DMS79 treated with DMSO at 0.1 percent for 48 hours (cell line): ENCODE measurements at regions not wholly inside any gene's neighbourhood (a gene's known extent, or its start where the extent isn't known, plus 50 kb on each side); places are given as distances from the start of the nearest gene placed in this dataset.
"Not testable (repeated sequence)": the region's sequence is repeated elsewhere in the genome, so short reads cannot be mapped to it uniquely, and the experiment has no call there.

Experiments
- DNase-seq: peaks from one replicate; lab custom pipeline; 2025; lab: John Stamatoyannopoulos, UW

DNA sequence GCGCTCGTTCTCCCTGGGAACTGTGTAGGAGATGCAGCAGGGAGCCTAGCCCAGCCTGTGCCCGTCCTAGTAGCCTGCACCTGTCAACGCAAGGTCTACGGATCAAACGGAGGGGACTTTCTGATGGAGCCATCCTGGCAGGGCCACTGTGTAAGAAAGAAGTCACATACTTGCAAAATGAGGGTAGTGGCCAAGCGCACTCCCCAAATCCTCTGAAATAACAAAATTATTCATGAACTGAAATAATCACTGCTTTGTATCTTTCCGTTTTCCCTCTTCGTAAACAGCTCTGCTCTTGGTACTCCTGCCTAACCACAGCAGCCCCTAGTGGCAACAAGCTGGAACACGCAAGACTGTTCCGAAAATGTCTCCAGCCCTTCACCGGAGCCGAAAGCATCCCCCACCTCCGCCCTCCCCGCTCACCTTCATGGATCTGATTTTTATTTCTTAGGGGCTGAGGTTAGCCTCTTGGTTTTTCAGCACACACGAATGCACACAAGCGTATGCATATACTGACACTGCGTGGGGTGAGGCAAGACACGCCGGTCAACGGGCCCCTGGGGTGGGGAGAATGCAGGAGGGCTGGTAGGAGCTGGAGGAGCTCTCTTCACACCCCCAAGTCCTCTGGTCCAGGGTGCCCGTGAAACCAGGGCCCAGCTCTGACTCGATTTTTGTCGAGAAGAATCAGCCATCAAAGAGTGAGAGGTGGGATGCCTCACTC, 100.8 kb downstream of the ABCC12 start:
- peak; percentile 22 for DNase-seq

DNA sequence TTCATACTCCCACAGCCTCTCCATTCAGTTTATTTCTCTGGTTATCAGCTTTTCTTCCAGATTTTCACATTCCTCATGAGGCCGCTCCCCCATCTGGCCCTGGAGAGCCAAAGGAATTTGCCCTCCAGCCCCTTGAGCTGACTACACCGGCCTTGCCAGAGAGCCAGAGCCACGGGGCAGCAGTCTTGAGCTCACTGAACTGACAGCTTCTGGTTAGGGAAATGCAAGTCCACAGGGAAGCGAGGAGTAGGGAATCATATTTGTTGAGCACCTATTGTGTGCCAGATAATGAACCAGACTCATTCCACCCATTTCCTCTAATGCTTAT, 102.4 kb downstream of the ABCC12 start:
- no peak for DNase-seq

DNA sequence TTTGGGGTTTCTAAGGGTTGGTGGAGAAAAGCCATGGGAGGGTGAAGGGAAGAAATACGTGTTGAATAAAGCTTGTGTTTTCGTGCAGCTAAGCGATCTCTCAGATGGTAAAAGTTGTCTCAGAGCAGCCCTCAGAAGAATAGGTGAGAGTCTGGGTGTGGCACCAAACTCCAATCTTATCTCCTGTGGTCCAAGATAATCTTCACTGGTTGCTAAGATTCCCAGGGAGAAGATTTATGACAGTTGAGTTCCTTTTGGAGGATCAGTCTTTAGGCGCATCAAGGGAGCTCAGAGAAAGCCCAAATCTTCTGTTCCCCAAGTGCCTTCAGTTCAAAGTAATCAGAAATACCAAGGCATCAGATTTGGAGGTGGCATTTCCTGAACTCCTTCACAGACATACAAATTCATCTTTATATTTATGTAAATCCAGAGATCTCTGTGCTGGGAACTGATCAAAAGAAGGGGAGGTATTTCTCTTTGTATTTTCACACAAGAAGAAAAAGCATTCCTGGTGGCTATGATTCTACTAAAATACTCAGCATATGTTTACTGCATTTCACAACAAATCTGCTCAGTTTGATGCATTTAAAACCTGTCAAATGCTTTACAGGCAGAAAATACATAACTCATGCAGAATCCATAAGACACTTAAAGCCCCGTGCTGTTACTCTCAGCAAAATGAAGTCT, 102.9 kb downstream of the ABCC12 start:
- no peak for DNase-seq

DNA sequence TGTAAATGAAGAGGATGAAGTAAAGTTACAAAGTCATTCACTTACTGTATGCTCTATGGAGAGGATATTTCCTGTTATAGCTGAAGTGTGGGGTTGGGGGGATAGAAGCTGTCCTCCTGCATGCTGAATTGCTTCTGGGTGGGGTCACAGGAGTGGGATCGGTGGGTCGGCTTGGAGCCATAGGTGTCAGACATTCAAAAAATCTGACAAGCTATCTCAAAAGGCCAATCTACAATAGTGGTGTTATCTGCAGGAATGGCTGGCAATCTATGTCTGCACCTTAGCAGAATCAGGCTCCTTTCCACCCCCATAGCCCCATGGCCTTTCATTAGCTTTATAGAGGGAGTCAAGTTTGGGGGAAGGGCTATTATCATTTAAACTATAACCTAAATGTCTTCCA, 104.9 kb downstream of the ABCC12 start:
- no peak for DNase-seq

DNA sequence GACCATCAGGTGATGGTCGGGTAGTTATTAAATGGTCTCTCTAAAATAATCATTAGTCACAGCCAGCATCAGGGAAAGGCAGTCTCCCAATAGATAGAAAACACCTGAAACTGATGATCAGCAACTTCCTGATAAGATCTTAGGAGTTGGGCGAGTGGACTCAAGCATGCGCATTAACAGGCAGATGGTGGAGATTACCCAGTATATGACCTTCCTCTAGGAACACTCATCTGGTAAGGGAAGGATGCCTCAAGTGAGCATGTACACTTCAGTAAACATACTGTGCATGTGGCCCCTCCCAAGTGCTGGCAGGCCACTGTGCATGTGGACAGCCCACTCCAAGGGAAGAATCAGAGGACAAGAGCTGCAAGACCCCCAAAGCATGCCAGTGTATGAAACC, 105.9 kb downstream of the ABCC12 start:
- no peak for DNase-seq

DNA sequence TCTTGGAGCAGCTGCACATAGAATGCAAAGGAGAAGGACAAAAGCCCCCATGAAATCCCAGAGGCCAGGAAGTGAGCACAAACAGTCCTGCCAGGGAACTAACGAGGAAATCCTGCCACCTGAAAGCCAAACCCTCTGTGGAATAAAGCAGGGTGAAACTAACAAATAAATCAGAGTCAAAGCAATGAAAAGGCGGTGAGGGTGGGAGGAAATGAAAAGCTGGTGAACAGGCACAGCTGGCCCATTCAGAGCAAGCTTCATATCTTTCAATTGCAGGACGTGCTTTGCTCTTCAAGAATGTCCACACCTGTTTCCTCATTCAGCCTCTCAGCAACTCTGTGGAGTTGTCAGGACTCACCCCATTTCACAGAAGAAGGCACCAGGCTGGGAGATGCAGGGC, 108.1 kb downstream of the ABCC12 start:
- no peak for DNase-seq

DNA sequence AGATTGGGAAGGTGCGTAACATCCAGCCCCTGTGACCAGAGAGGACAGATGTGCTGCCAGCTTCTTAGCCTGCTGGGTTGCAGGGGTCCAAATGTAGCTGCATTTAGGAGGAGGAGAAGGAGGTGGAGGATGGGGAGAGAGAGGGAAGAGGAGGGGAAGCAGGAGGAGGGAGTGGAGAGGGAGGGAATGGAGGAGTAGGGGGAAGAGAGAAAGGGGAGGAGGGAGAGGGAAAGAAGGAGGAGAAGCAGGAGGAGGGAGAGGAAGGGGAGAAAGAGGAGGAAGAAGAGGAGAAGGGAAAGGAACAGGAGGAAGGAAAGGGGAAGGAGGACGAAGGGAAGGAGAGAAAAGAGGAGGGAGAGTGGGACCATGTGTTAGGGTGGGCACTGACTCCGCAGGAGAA, 108.6 kb downstream of the ABCC12 start:
- DNase-seq = no peak

DNA sequence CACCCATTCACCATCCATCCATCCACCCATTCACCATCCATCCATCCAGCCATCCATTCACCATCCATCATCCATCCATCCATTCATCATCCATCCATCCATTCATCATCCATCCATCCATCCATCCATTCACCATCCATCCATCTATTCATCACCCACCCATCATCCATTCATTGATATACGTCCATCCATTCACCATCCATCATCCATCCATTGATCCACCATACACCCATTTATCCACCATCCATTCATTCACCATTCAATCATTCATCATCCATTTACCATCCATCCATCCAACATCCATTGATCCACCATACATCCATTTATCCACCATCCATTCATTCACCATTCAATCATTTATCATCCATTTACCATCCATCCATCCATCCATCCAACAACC, 111.7 kb downstream of the ABCC12 start:
- no peak for DNase-seq

DNA sequence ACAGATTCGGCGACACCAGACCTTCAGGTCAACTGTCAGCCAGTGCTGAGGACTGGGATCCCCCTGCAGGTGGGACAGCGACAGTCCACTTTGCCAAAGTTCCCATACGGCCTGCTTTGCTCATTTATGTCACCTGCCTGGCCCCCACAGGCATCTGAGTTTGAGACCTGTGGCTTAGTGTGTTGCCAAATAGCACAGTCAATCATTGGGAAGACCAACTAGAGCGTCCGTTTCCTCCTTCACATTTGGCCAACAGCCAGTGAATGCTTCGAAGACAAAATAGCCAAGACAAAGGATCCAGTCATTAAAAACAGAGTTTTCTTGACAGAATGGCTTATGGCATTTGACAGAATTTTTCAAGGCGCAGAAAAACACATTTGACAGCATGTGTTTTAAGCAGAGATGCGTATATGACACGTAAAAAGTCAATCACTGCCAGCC, 113.8 kb downstream of the ABCC12 start:
- DNase-seq = peak; percentile 7

DNA sequence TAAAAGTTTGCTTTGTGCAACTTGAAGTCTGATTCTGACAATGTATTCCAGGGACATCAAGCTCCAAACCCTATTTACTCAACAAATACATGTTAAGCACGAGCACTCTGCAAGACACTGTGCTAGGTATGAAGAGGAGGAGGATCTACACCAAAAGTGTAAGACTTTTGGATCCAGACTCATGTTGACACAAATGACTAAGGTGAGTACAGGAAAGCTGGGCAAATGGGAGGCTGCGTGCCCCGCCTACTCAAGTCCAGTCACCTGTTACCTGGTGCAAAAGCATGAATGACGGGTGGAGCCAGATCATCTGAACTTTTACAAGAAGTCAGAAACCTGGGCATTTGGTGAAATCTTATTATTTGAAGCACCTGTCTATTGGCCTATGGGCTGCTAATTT, 120.7 kb downstream of the ABCC12 start:
- DNase-seq = no peak

DNA sequence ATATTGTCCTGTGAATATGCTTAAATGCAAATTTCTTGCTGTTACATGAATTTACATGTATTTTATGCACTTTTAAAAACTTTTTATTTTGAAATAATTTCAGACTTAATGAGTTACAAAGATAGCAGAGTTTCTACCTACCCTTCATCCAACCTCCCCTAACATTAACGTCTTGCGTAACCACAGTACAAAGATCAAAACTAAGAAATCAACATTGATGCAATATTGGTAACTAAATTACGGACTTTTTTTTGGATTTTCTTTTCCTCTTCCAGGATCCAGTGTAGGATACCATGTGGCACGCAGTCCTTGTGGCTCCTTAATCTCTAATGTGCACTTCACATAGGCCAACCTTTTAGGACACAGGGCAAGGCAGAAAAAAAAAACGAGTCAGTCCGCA, 124.9 kb downstream of the ABCC12 start:
- no peak for DNase-seq

DNA sequence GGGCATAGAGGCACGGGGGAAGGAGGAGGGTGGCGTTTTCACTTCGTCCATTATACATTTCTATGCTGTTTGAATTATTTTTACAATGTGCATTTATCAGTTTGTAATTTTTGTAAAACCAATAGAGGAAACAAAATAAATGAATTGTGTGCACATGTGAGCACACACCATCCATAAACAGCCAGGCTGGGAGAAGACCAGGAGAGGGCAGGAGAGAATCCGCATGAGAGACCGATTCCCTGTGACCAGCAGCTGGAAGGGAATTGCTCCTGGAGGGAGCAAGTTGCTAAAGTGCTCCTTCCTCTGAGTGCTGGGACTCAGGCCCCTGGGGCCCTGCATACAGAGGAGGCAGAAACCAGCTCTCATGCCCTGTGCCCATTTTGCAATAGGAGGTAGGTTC, 126.0 kb downstream of the ABCC12 start:
- DNase-seq = no peak

DNA sequence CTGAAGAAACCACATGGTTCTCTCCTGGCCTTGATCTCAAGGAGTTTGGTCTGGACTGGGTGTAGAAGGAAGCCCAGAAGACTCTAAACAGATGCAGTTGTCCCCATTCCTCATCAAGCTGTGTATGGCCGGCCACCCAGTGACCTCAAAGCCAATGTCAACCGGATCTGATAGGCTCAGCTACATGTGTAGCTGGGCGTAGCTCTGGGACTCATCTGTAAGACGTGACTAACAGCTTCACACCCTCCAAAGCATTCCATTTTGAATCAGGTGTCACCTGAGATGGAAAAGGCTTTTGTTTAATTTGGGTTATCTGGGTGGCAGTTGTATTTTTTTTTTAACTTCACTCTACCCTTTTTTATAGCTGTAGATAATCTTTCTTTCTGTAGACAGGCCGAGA, 130.4 kb downstream of the ABCC12 start:
- no peak for DNase-seq

DNA sequence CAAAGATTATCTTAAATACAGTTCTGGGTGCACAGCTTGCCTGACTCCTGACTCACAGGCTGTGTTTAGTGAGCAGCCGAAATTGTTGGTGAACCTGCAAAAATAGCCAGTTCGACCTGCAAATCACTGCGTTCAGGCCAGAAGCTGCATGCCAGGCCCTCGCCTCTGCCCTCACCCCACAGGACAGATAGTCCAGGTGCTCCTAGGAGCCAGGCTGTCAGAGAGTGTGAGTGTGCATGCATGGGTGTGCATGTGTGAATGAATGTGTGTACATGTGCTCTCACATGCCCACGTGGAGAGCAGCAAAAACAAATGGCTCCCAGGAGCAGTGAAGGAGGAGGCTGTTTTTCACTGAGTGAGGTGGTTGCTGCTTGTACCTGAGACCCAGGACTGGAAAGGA, 131.8 kb downstream of the ABCC12 start:
- no peak for DNase-seq

DNA sequence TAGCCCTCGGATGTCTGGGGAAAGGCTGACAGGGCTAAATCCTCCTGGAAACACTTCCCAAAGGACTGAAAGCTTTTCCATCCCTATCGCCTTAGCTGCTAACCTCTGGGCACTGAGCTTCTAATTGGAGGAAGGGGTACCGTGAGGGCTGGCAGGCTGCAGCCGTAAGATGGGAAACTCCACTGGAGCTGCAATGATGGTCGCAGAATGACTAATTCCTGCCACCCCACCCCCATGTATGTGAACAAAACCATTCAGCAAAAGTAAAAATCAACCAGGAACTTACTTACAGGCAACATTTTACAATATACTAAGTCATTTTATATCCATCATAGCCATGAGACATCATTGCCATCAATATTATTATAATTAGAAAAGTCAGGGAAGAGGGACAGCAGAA, 133.3 kb downstream of the ABCC12 start:
- DNase-seq = no peak

DNA sequence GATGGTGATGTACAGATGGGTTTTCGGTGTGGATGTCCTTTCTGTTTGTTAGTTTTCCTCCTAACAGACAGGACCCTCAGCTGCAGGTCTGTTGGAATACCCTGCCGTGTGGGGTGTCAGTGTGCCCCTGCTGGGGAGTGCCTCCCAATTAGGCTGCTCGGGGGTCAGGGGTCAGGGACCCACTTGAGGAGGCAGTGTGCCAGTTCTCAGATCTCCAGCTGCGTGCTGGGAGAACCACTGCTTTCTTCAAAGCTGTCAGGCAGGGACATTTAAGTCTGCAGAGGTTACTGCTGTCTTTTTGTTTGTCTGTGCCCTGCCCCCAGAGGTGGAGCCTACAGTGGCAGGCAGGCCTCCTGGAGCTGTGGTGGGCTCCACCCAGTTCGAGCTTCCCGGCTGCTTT, 135.2 kb downstream of the ABCC12 start:
- DNase-seq = not testable (repeated sequence)

DNA sequence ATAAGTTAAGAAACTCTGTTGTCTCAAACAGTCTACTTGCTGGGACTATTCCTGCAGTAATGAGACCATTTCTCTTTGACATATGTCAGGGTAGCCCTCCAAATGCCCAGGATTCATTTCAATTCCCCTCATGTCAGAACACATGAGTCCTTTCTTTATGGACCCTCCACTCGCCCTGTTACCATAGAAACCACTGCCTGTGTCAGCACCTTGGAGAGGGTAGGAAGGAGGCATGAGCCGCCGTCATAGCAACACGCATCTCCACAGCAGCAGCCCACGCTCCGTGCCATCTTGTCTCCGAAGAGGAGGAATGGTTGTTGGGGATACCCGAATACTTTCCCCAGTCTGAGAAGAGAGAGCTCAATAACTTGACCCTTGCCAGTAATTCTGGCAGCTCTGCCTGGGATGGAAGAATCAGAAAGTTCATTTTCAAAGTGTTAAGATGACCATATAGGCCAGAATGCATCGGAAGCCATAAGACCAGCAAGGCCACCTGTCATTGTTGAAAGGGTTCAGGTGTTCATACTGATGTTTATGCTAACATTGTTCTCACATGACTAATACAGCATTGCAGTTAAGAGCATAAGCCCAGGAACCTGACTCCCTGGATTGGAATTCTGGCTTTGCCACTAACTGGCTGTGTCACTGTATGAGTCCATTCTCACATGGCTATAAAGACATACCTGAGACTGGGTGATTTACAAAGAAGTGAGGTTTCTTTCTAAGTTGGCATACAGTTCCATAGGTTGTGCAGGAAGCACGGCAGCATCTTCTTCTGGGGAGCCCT, 141.3 kb downstream of the ABCC12 start:
- no peak for DNase-seq

DNA sequence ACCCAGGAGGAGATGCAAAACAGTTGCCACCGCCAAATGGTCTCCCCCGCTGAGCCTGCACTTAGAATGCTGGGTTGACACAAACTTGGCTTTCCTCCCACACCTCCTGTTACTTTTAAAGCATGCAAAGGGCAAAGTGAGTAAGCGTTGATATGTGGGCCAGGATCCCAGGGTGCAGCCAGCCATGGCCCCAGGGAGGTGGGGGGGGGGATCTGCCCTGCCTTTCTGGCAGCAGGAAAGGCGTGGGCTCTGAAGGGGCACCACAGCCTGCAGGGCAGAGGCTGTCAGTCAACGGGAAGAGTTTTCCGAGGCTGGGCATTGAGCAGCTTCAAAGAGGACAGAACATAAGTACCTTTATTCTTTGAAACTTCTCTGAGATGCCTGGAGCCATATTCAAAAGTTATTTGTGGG, 142.3 kb downstream of the ABCC12 start:
- no peak for DNase-seq

DNA sequence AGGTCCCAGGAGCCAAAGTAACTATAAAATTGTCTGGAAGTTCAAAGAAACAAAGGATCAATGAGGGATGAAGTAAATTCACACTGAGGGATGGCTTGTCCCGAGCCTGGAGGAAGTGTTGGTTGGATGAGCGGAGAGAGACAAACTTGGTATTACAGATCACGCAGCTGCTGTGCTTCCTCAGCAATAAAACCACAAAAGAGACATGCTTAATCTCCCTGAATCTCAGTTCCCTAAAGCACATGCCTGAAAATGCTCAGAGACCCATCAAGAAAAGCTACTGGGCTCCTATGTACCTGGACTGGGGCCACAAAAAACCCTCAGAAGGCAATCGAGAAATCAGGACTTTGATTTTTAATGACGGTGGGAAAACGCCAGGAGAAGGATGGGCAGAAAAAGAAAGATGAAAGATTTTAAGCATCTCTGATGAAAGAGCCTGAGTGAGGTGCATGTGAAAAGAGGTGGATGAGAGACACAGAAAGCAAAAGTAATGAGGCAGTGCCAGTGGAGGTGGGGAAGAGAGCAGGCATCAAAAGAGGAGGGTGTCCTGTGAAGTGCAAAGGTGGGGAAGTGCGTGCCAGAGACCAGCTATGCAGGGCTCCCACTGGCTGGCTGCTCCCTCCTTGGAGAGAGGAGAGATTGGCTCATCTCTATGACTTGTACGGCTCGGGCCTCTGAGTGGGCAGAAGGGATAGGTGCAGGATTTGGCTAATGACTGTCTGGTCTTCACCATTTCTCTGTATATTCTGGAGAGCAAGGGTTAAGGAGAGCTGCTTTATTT, 143.7 kb downstream of the ABCC12 start:
- no peak for DNase-seq

DNA sequence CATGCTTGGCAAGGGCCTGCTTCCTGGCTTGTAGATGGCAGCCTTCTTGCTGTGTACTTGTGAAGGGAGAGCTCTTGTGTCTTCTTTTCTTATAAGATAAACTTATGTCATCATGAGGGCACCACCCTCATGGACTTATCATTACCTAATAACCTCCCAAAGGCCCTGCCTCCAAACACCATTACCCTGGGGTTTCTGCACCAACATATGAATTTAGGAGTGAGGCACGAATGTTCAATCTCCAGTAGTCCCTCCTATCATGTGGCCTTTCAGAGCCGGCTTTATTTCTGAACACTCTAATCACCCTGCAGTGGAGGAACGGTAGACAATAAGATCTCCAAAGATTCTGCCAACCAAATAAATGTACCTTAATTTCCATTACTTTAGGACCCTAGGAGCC, 144.3 kb downstream of the ABCC12 start:
- no peak for DNase-seq

DNA sequence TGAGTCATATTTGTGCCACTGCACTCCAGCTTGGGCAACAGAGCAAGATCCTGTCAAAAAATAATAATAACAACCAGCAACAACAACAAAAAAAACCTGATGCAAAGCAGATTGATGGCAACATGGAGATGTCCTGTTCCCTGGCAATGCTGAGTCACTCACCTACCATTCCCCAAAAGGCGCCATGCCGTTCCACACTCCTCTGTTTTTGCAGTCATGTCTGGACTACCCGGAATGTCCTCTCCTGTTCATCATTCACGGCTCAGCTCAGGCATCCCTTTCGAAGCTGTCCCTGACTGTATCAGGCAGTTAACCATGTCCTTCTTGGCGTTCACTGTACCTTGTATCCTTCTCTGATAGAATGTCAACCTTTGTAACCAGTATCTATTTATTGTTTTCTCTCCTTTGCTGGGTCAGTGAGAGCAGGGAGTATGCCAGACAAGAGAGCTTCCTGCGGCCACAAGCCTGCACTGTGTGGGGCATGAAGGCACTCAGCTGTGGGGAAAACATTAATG, 147.7 kb downstream of the ABCC12 start:
- DNase-seq = no peak

DNA sequence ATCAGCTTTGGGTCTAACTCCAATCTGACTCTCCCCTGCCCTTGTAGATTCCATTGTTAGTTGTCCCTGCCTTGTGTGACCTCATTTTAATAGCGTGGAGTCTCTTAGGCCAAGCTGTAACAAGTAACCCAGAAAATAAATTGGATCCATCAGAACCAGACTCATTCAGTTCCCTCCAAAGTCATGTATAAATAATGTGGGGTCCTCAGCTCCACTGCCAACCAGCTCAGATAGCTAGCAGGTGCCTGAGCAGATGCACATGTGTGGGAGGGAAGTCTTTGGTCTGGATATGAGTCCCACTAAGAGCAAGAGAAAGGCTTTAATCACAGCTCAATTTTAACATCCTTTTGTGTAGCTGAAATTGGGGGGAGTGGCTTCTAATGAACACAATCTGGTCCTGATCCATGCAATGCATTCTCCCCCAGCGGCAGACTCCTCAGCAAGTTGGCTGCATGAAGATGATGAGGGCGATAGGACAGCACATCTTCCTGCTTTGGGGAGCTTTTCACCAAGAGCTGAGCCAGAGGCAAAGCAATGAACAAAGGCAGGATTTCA, 151.6 kb downstream of the ABCC12 start:
- DNase-seq = no peak
